ENCODE measurements at regions not wholly inside any gene's neighbourhood (a gene's known extent, or its start where the extent isn't known, plus 50 kb on each side); places are given as distances from the start of the nearest gene placed in this dataset.
A peak's percentile ranks its signal among the peaks of the same experiment; 100 is the strongest.

GRCh38 chr15:35320158-35320780 is 225.7 kb downstream of the DPH6 start:
- DNase-seq, result no peak

- DNase-seq, result no peak
These were observed 226.6 kb downstream of the DPH6 start for GRCh38 chr15:35319354-35319753.

GRCh38 chr15:35317217-35317616 is 228.7 kb downstream of the DPH6 start:
- DNase-seq, result no peak

GRCh38 chr15:35312344-35312743 is 227.2 kb upstream of the NANOGP8 start:
- no peak for DNase-seq

- no peak for DNase-seq
These were observed 226.5 kb upstream of the NANOGP8 start for GRCh38 chr15:35311615-35312014.

GRCh38 chr15:35309886-35310285 is 224.8 kb upstream of the NANOGP8 start:
- no peak for DNase-seq

GRCh38 chr15:35308802-35309201 is 223.7 kb upstream of the NANOGP8 start:
- peak; percentile 36 for DNase-seq

GRCh38 chr15:35307676-35308075 is 222.6 kb upstream of the NANOGP8 start:
- DNase-seq, result no peak

- no peak for DNase-seq
These were observed 221.9 kb upstream of the NANOGP8 start for GRCh38 chr15:35307026-35307425.

GRCh38 chr15:35306361-35306981 is 221.4 kb upstream of the NANOGP8 start:
- DNase-seq, result peak; percentile 1

GRCh38 chr15:35305946-35306345 is 220.9 kb upstream of the NANOGP8 start:
- DNase-seq, result no peak

- no peak for DNase-seq
These were observed 220.0 kb upstream of the NANOGP8 start for GRCh38 chr15:35305031-35305550.

GRCh38 chr15:35304389-35304788 is 219.3 kb upstream of the NANOGP8 start:
- DNase-seq, result no peak

GRCh38 chr15:35302334-35302733 is 217.2 kb upstream of the NANOGP8 start:
- no peak for DNase-seq

- no peak for DNase-seq
These were observed 216.0 kb upstream of the NANOGP8 start for GRCh38 chr15:35301088-35301487.

- DNase-seq, result no peak
These were observed 214.1 kb upstream of the NANOGP8 start for GRCh38 chr15:35299059-35299735.

- no peak for DNase-seq
These were observed 213.4 kb upstream of the NANOGP8 start for GRCh38 chr15:35298509-35298908.

- DNase-seq, result peak; percentile 63
These were observed 208.4 kb upstream of the NANOGP8 start for GRCh38 chr15:35293353-35294130.

- no peak for DNase-seq
These were observed 205.2 kb upstream of the NANOGP8 start for GRCh38 chr15:35290301-35290721.

GRCh38 chr15:35289024-35289617 is 204.0 kb upstream of the NANOGP8 start:
- peak; percentile 65 for DNase-seq

GRCh38 chr15:35288580-35288979 is 203.5 kb upstream of the NANOGP8 start:
- DNase-seq, result no peak

GRCh38 chr15:35286721-35287120 is 201.6 kb upstream of the NANOGP8 start:
- no peak for DNase-seq

- DNase-seq, result no peak
These were observed 197.9 kb upstream of the NANOGP8 start for GRCh38 chr15:35282965-35283496.

All from DMS53 (cell line).